OCI-LY3 (cell line): ENCODE measurements at regions not wholly inside any gene's neighbourhood (a gene's known extent, or its start where the extent isn't known, plus 50 kb on each side); places are given as distances from the start of the nearest gene placed in this dataset.
A peak's percentile ranks its signal among the peaks of the same experiment; 100 is the strongest.

Experiments
- H2AFZ ChIP-seq: fragments of 200-600, 300-600 bp; shearing (Covaris generic); 2 replicates; pipeline ENCODE4 v1.6.0; 2014; ENCODE audit warnings: antibody characterized with exemption, low read depth, low read length
- H3K27ac ChIP-seq: fragments of 200-600, 300-600 bp; sonication (generic); 2 replicates; pipeline ENCODE4 v1.5.1; 2014; ENCODE audit warnings: mild to moderate bottlenecking, low read length, moderate library complexity, mixed read lengths
- H3K27me3 ChIP-seq: fragments of 200-600, 300-600 bp; sonication (generic); 2 replicates; pipeline ENCODE4 v1.6.1; 2014; ENCODE audit warnings: low read depth, low read length, mixed read lengths
- H3K36me3 ChIP-seq: fragments of 200-600, 300-600 bp; sonication (generic); replicated peaks from 2 replicates; pipeline ENCODE3; 2014; ENCODE audit warnings: low read depth, low read length, mixed read lengths
- H3K4me1 ChIP-seq: fragments of 300-600, 200-600 bp; sonication (generic); 2 replicates; pipeline ENCODE4 v1.6.1; 2014; ENCODE audit warnings: low read length, mixed read lengths
- H3K4me2 ChIP-seq: fragments of 200-600, 300-600 bp; sonication (generic); 2 replicates; pipeline ENCODE4 v1.6.1; 2014; ENCODE audit warnings: low read length, mixed read lengths
- H3K4me3 ChIP-seq: fragments of 300-600, 200-600 bp; sonication (generic); 2 replicates; pipeline ENCODE4 v1.5.1; 2014; ENCODE audit warnings: antibody characterized with exemption, mild to moderate bottlenecking, low read length, moderate library complexity
- H3K79me2 ChIP-seq: fragments of 300-600, 200-600 bp; shearing (Covaris generic); 2 replicates; pipeline ENCODE4 v1.6.1; 2014; ENCODE audit warnings: mild to moderate bottlenecking, low read length, mixed read lengths
- H3K9ac ChIP-seq: fragments of 300-600, 200-600 bp; shearing (Covaris generic); 2 replicates; pipeline ENCODE4 v1.6.0; 2014; ENCODE audit warnings: mild to moderate bottlenecking, low read length, moderate library complexity
- H3K9me3 ChIP-seq: fragments of 200-600, 300-600 bp; shearing (Covaris generic); 2 replicates; pipeline ENCODE4 v1.6.1; 2014; ENCODE audit warnings: low read length, mixed read lengths; ENCODE audit not compliant: insufficient read depth
- H4K20me1 ChIP-seq: fragments of 200-600, 300-600 bp; sonication (generic); 2 replicates; pipeline ENCODE4 v1.6.1; 2016; ENCODE audit warnings: low read length, mixed read lengths; ENCODE audit not compliant: insufficient read depth
- CTCF ChIP-seq: fragments of 200-600, 300-600 bp; sonication (generic); IDR thresholded peaks from 2 replicates; pipeline ENCODE4 v1.5.1; 2014; ENCODE audit warnings: antibody characterized with exemption, low read length, low read depth
- EZH2phosphoT487 ChIP-seq: fragments of 200-600 bp; shearing (Covaris generic); IDR thresholded peaks from 2 replicates; pipeline ENCODE4 v1.6.1; 2018; ENCODE audit warnings: antibody characterized with exemption, mixed run types, low read depth

GRCh38 chr6:30821862-30822784, 62.2 kb upstream of the DDR1 start:
- Histone ChIP-seq H3K27ac (peak overlapping the region; percentile 19; the same call in 1 of the 2 replicates), H3K79me2 (no peaks in the 10 kb centered on the region), H3K4me1 (peaks cover 37% of the 10 kb centered on the region), H3K36me3 (no peaks in the 10 kb centered on the region), H3K9me3 (no peaks in the 10 kb centered on the region), H3K9ac (peak overlapping the region; percentile 26; the same call in 1 of the 2 replicates), H3K4me2 (peak overlapping the region; percentile 69), H3K27me3 (peaks cover 18% of the 10 kb centered on the region), H2AFZ (no peak overlapping the region), H4K20me1 (no peaks in the 10 kb centered on the region), H3K4me3 (peak overlapping the region; percentile 39)
- TF ChIP-seq CTCF, result peak; percentile 59
- no peak for TF ChIP-seq EZH2phosphoT487

- Histone ChIP-seq H3K9me3 (no peaks in the 10 kb centered on the region), H3K27ac (no peak overlapping the region)
These were observed 64.1 kb upstream of the DDR1 start for GRCh38 chr6:30820193-30820592.

GRCh38 chr6:30819297-30819917, 64.9 kb upstream of the DDR1 start:
- H2AFZ ChIP-seq, result no peak overlapping the region
- H4K20me1 ChIP-seq, result no peaks in the 10 kb centered on the region
- H3K27ac ChIP-seq, result no peak overlapping the region
- no peaks in the 10 kb centered on the region for H3K79me2 ChIP-seq
- H3K9me3 ChIP-seq, result no peaks in the 10 kb centered on the region
- H3K4me3 ChIP-seq, result no peak overlapping the region
- H3K4me2 ChIP-seq, result no peak overlapping the region
- peaks cover 37% of the 10 kb centered on the region for H3K4me1 ChIP-seq
- H3K27me3 ChIP-seq, result peaks cover 9% of the 10 kb centered on the region
- no peak for TF ChIP-seq EZH2phosphoT487
- no peak for TF ChIP-seq CTCF
- no peak overlapping the region for H3K9ac ChIP-seq
- no peaks in the 10 kb centered on the region for H3K36me3 ChIP-seq

More at GRCh38 chr6:30820193-30820592, 64.1 kb upstream of the DDR1 start:
- Histone ChIP-seq H3K79me2 (no peaks in the 10 kb centered on the region), H3K4me2 (no peak overlapping the region), H3K9ac (no peak overlapping the region), H3K27me3 (peaks cover 14% of the 10 kb centered on the region), H2AFZ (no peak overlapping the region), H3K36me3 (no peaks in the 10 kb centered on the region), H3K4me1 (peaks cover 39% of the 10 kb centered on the region), H4K20me1 (no peaks in the 10 kb centered on the region), H3K4me3 (no peak overlapping the region)
- TF ChIP-seq EZH2phosphoT487, result no peak
- no peak for TF ChIP-seq CTCF

GRCh38 chr6:30818391-30818841, 65.9 kb upstream of the DDR1 start:
- Histone ChIP-seq H3K4me1 (peaks cover 45% of the 10 kb centered on the region), H3K79me2 (no peaks in the 10 kb centered on the region), H3K27me3 (peaks cover 1% of the 10 kb centered on the region), H3K9me3 (no peaks in the 10 kb centered on the region), H3K27ac (no peak overlapping the region), H2AFZ (no peak overlapping the region), H3K36me3 (no peaks in the 10 kb centered on the region), H3K4me3 (no peak overlapping the region), H4K20me1 (no peaks in the 10 kb centered on the region), H3K4me2 (no peak overlapping the region), H3K9ac (no peak overlapping the region)
- no peak for TF ChIP-seq CTCF
- TF ChIP-seq EZH2phosphoT487, result no peak
